HepG2 (cell line): ENCODE measurements at regions not wholly inside any gene's neighbourhood (a gene's known extent, or its start where the extent isn't known, plus 50 kb on each side); places are given as distances from the start of the nearest gene placed in this dataset.

Experiments
- ATAC-seq: fragments of 200-7000 bp; cut with Tn5 transposase; 3 replicates; pipeline ENCODE4 v1.9.1; 2020; ENCODE audit warnings: mild to moderate bottlenecking, moderate library complexity
- BruUV-seq: library from RNA; stranded (reverse); fragments of 400-500 nt; replicated peaks from 2 replicates; lab custom pipeline; 2021; lab: Mats Ljungman, UMichigan
- CTCF ChIA-PET: fragments of 300-600 bp; formaldehyde crosslinking; extraction: SDS; loops from one replicate; lab custom pipeline; 2021; ENCODE audit warnings: low total read pairs, inconsistent platforms, low intra/inter-chr PET ratio; lab: Yijun Ruan, JAX
- POLR2A ChIA-PET: fragments of 350-600 bp; sonication (Branson Sonifier 250); formaldehyde crosslinking; loops from one replicate; lab custom pipeline; 2020; ENCODE audit warnings: antibody characterized with exemption, inconsistent platforms; lab: Yijun Ruan, JAX
- DNase-seq: peaks from one replicate; pipeline ENCODE4 v3.0.0-alpha.2; 2015; ENCODE audit warnings: low spot score
- FAIRE-seq: peaks from 3 replicates; lab custom pipeline; 2011; peaks lifted over from hg19 to GRCh38; lab: Jason Lieb, UNC
- H2AFZ ChIP-seq: one replicate; pipeline ENCODE4 v1.6.1; 2011; ENCODE audit warnings: low read length, inconsistent platforms
- H3K27ac ChIP-seq: fragments of 300-600 bp; 3 replicates; pipeline ENCODE4 v1.8.0; 2011; ENCODE audit warnings: mixed run types, mild to moderate bottlenecking, mixed read lengths, low read length, inconsistent platforms; ENCODE audit not compliant: insufficient read depth; ENCODE audit errors: extremely low read length
- H3K27me3 ChIP-seq, 2 experiments: fragments of 200-600 bp in 1 of 2; 2 replicates in 1 of 2; 3 replicates in 1 of 2; pipeline versions ENCODE4 v1.6.0 to v1.8.0; 2011; ENCODE audit warnings: low read length in 2 of 2, mild to moderate bottlenecking in 2 of 2, moderate library complexity in 2 of 2, inconsistent platforms in 1 of 2; ENCODE audit not compliant: insufficient read depth in 2 of 2, control insufficient read depth in 1 of 2
- H3K36me3 ChIP-seq, 2 experiments: fragments of 200-600 bp in 1 of 2; replicated peaks in 1 of 2; 2 replicates in 1 of 2; 3 replicates in 1 of 2; pipeline versions ENCODE4 v1.5.1 to v1.8.0; 2011; ENCODE audit warnings: low read length in 2 of 2, inconsistent platforms in 1 of 2; ENCODE audit not compliant: insufficient read depth in 2 of 2, control insufficient read depth in 1 of 2
- H3K4me1 ChIP-seq: 2 replicates; pipeline ENCODE4 v1.5.1; 2012; ENCODE audit warnings: low read length, inconsistent platforms; ENCODE audit not compliant: insufficient read depth
- H3K4me2 ChIP-seq: 2 replicates; pipeline ENCODE4 v1.6.0; 2011; ENCODE audit warnings: low read depth, low read length, inconsistent platforms
- H3K4me3 ChIP-seq, 3 experiments: fragments of 200-600 bp in 1 of 3; sonication (generic), shearing (Covaris generic) in 1 of 3; replicated peaks in 1 of 3; 2 replicates each; pipeline ENCODE4 v1.5.1; 2011 to 2016; ENCODE audit warnings: low read length in 3 of 3, inconsistent platforms in 2 of 3, low read depth in 2 of 3, mild to moderate bottlenecking in 2 of 3, control low read depth in 1 of 3, mixed read lengths in 1 of 3; ENCODE audit not compliant: insufficient read depth in 1 of 3
- H3K79me2 ChIP-seq: one replicate; pipeline ENCODE4 v1.6.1; 2011; ENCODE audit warnings: low read length, inconsistent platforms; ENCODE audit not compliant: insufficient read depth
- H3K9ac ChIP-seq: 2 replicates; pipeline ENCODE4 v1.6.0; 2011; ENCODE audit warnings: mild to moderate bottlenecking, low read depth, low read length, inconsistent platforms; ENCODE audit not compliant: insufficient read depth
- H3K9me3 ChIP-seq: 2 replicates; pipeline ENCODE4 v1.5.1; 2012; ENCODE audit warnings: mild to moderate bottlenecking, low read length
- H4K20me1 ChIP-seq: 2 replicates; pipeline ENCODE4 v1.6.0; 2011; ENCODE audit warnings: inconsistent platforms, mild to moderate bottlenecking, low read length, moderate library complexity; ENCODE audit not compliant: insufficient read depth
- CBX2 ChIP-seq, 2 experiments: fragments of 200-600 bp in 1 of 2; sonication (generic); formaldehyde crosslinking in 1 of 2; IDR thresholded peaks; 2 replicates each; pipeline versions ENCODE4 v1.7.0 to v1.8.1; 2018 to 2022; ENCODE audit warnings: low read depth in 2 of 2, low read length in 1 of 2, mild to moderate bottlenecking in 1 of 2, missing genetic modification reagents in 1 of 2
- FUBP1 ChIP-seq: sonication (generic); formaldehyde crosslinking; IDR thresholded peaks from 2 replicates; pipeline ENCODE4 v1.5.1; 2020; ENCODE audit warnings: missing genetic modification reagents, mild to moderate bottlenecking, borderline replicate concordance
- GABPB1 ChIP-seq: IDR thresholded peaks from 2 replicates; pipeline ENCODE4 v1.6.1; 2016; ENCODE audit warnings: mild to moderate bottlenecking, missing genetic modification reagents, moderate library complexity, missing compliant biosample characterization
- HNF4G ChIP-seq, 2 experiments: sonication (generic) in 1 of 2; formaldehyde crosslinking in 1 of 2; IDR thresholded peaks; 2 replicates each; pipeline versions ENCODE4 v1.4.0 to v1.6.1; 2011 to 2020; ENCODE audit warnings: borderline replicate concordance in 2 of 2, low read depth in 2 of 2, mild to moderate bottlenecking in 2 of 2, low read length in 1 of 2, missing genetic modification reagents in 1 of 2, moderate library complexity in 1 of 2
- KMT2A ChIP-seq: sonication (generic); formaldehyde crosslinking; IDR thresholded peaks from 2 replicates; pipeline ENCODE4 v1.4.0; 2020; ENCODE audit warnings: missing genetic modification reagents
- MZF1 ChIP-seq: sonication (generic); formaldehyde crosslinking; IDR thresholded peaks from 2 replicates; pipeline ENCODE4 v1.8.1; 2023; ENCODE audit warnings: mild to moderate bottlenecking, missing genetic modification reagents, borderline replicate concordance
- PITX1 ChIP-seq: sonication (generic); formaldehyde crosslinking; IDR thresholded peaks from 2 replicates; pipeline ENCODE4 v1.5.1; 2020; ENCODE audit warnings: mild to moderate bottlenecking, missing genetic modification reagents
- RAD21 ChIP-seq: fragments of 450-650 bp; formaldehyde crosslinking; IDR thresholded peaks from 2 replicates; pipeline ENCODE4 v1.5.0; 2020; ENCODE audit warnings: mild to moderate bottlenecking
- TAF1 ChIP-seq: sonication (generic); formaldehyde crosslinking; IDR thresholded peaks from 2 replicates; pipeline ENCODE4 v1.4.0; 2020; ENCODE audit warnings: missing genetic modification reagents
- THAP11 ChIP-seq: IDR thresholded peaks from 2 replicates; pipeline ENCODE4 v1.6.1; 2016; ENCODE audit warnings: missing biosample characterization, missing genetic modification reagents
- TRAFD1 ChIP-seq: sonication (generic); formaldehyde crosslinking; IDR thresholded peaks from 2 replicates; pipeline ENCODE4 v1.5.1; 2020; ENCODE audit warnings: missing genetic modification reagents, mild to moderate bottlenecking, borderline replicate concordance
- ZNF281 ChIP-seq: sonication (generic); formaldehyde crosslinking; IDR thresholded peaks from 2 replicates; pipeline ENCODE4 v1.4.0; 2020; ENCODE audit warnings: missing genetic modification reagents, borderline replicate concordance
- ZNF644 ChIP-seq: IDR thresholded peaks from 2 replicates; pipeline ENCODE4 v1.6.1; 2016; ENCODE audit warnings: low read depth
- ZNF710 ChIP-seq: sonication (generic); formaldehyde crosslinking; IDR thresholded peaks from 2 replicates; pipeline ENCODE4 v1.5.0; 2020; ENCODE audit warnings: mild to moderate bottlenecking, missing genetic modification reagents, borderline replicate concordance
- ZSCAN25 ChIP-seq: sonication (generic); formaldehyde crosslinking; IDR thresholded peaks from 2 replicates; pipeline ENCODE4 v1.8.0; 2022; ENCODE audit warnings: mild to moderate bottlenecking, missing genetic modification reagents
- WGBS: methylation state at CpG from one replicate; pipeline ENCODE4 v1.1.6; 2017; ENCODE audit warnings: low lambda C conversion rate; 5-methylcytosine and 5-hydroxymethylcytosine counted together
- in situ Hi-C: cut with HindIII; loops from 2 replicates; pipeline ENCODE4 v1.10.0; 2017; ENCODE audit warnings: low pct_unique_long_range_greater_than_20kb; ENCODE audit not compliant: extremely low pct_ligation_motif_present
- intact Hi-C: fragments of 100-400 bp; cut with micrococcal nuclease; formaldehyde crosslinking; loops from one replicate; pipeline ENCODE4 v1.10.0; 2022; ENCODE audit not compliant: unreplicated experiment

GRCh38 chr15:61527836-61528580 lies 298.9 kb upstream of the RORA start:
- Histone ChIP-seq H3K4me3 (no peak overlapping the region), H3K9me3 (no peaks in the 10 kb centered on the region), H3K4me1 (no peaks in the 10 kb centered on the region), H3K27ac (no peak overlapping the region), H3K27me3 (peaks cover 0 to 8% of the 10 kb centered on the region in 2 experiments; a peak in 1 of 5 replicates), H3K36me3 (no peaks in the 10 kb centered on the region), H4K20me1 (no peaks in the 10 kb centered on the region), H2AFZ (no peak overlapping the region), H3K9ac (no peak overlapping the region), H3K4me2 (no peak overlapping the region), H3K79me2 (no peaks in the 10 kb centered on the region)
- intact Hi-C loops (no loop called here), in situ Hi-C loops (no loop called here)
- POLR2A ChIA-PET: no interaction called here
- 20% methylated on average over 9 of the region's 9 CpGs for WGBS
- FAIRE-seq (no peak), ATAC-seq (no peak), DNase-seq (no peak)
- CTCF ChIA-PET: no interaction called here
- BruUV-seq: no TSS peak
- TF ChIP-seq ZNF281: no peak
- no peak for TF ChIP-seq PITX1 (CRISPR knock-in tag)
- TF ChIP-seq FUBP1 (CRISPR knock-in tag): no peak
- no peak for TF ChIP-seq CBX2 (IDR thresholded peaks at IDR 0.05; ENCODE audit: low read depth, low read length)
- TF ChIP-seq CBX2 (CRISPR knock-in tag; IDR thresholded peaks at IDR 0.05; ENCODE audit: low read depth): no peak
- no peak for TF ChIP-seq MZF1 (CRISPR knock-in tag)
- no peak for TF ChIP-seq THAP11 (CRISPR knock-in tag)
- no peak for TF ChIP-seq GABPB1 (CRISPR knock-in tag)
- no peak for TF ChIP-seq ZNF710
- no peak for TF ChIP-seq TAF1
- no peak for TF ChIP-seq ZSCAN25
- TF ChIP-seq HNF4G (IDR thresholded peaks at IDR 0.05; ENCODE audit: borderline replicate concordance, low read depth, low read length): no peak
- no peak for TF ChIP-seq HNF4G (CRISPR knock-in tag; IDR thresholded peaks at IDR 0.05; ENCODE audit: borderline replicate concordance, low read depth)
- no peak for TF ChIP-seq KMT2A (CRISPR knock-in tag)
- no peak for TF ChIP-seq ZNF644 (CRISPR knock-in tag)
- no peak for TF ChIP-seq RAD21 (CRISPR knock-in tag)
- TF ChIP-seq TRAFD1 (CRISPR knock-in tag): no peak
